Renal cortex interstitium (tissue), 11 donors: ENCODE measurements at regions not wholly inside any gene's neighbourhood (a gene's known extent, or its start where the extent isn't known, plus 50 kb on each side); places are given as distances from the start of the nearest gene placed in this dataset.

Source experiments
- DNase-seq, 11 donors: peaks; one replicate each; pipeline ENCODE4 v3.0.0-alpha.2; 2013; ENCODE audit warnings: low read depth in 9 of 11, low spot score in 4 of 11; ENCODE audit errors: extremely low read depth in 1 of 11

- no peak for DNase-seq
These were observed 365.6 kb downstream of the MAN2A1 start for GRCh38 chr5:110055302-110055701.

- DNase-seq = no peak
These were observed 366.9 kb downstream of the MAN2A1 start for GRCh38 chr5:110056580-110057114.

- no peak for DNase-seq
These were observed 368.4 kb downstream of the MAN2A1 start for GRCh38 chr5:110058175-110058574.

- no peak for DNase-seq
These were observed 372.5 kb downstream of the MAN2A1 start for GRCh38 chr5:110062246-110062645.

- DNase-seq = no peak
These were observed 374.2 kb downstream of the MAN2A1 start for GRCh38 chr5:110063640-110064602.

- DNase-seq = no peak
These were observed 375.0 kb downstream of the MAN2A1 start for GRCh38 chr5:110064603-110065268.

GRCh38 chr5:110070836-110071235, 381.1 kb downstream of the MAN2A1 start:
- no peak for DNase-seq

GRCh38 chr5:110072651-110073050, 382.9 kb downstream of the MAN2A1 start:
- no peak for DNase-seq

- no peak for DNase-seq
These were observed 383.8 kb downstream of the MAN2A1 start for GRCh38 chr5:110073534-110073933.

GRCh38 chr5:110075656-110076055, 385.9 kb downstream of the MAN2A1 start:
- no peak for DNase-seq

- DNase-seq = no peak
These were observed 387.4 kb downstream of the MAN2A1 start for GRCh38 chr5:110077147-110077546.

- DNase-seq = no peak
These were observed 392.5 kb downstream of the MAN2A1 start for GRCh38 chr5:110082194-110082593.

- no peak for DNase-seq
These were observed 393.1 kb downstream of the MAN2A1 start for GRCh38 chr5:110082863-110083262.

GRCh38 chr5:110085826-110086225, 396.1 kb downstream of the MAN2A1 start:
- DNase-seq = no peak

- DNase-seq = no peak
These were observed 397.1 kb downstream of the MAN2A1 start for GRCh38 chr5:110086658-110087388.

GRCh38 chr5:110087829-110088228, 398.1 kb downstream of the MAN2A1 start:
- no peak for DNase-seq

GRCh38 chr5:110088676-110089436, 399.1 kb downstream of the MAN2A1 start:
- no peak for DNase-seq

GRCh38 chr5:110092955-110093785, 403.4 kb downstream of the MAN2A1 start:
- no peak for DNase-seq
